Motor neuron (in vitro differentiated cells): ENCODE measurements at regions not wholly inside any gene's neighbourhood (a gene's known extent, or its start where the extent isn't known, plus 50 kb on each side); places are given as distances from the start of the nearest gene placed in this dataset.

Experiments used
- ATAC-seq, 8 experiments: fragments of 200-7000 bp; cut with Tn5 transposase; replicated peaks in 6 of 8; 2 replicates each; pipeline ENCODE4 v1.8.0; 2021; ENCODE audit warnings: mild to moderate bottlenecking in 8 of 8, moderate library complexity in 8 of 8
- H3K27ac ChIP-seq, 2 donors: fragments of 250-450 bp; sonication (Bioruptor Pico); 2 replicates each; pipeline ENCODE4 v1.9.0; 2021; ENCODE audit warnings: antibody characterized with exemption in 2 of 2, mild to moderate bottlenecking in 2 of 2, moderate library complexity in 1 of 2
- H3K4me1 ChIP-seq, 2 donors: fragments of 250-450 bp; sonication (Bioruptor Pico); replicated peaks in 1 of 2; 2 replicates each; pipeline ENCODE4 v1.6.1; 2021; ENCODE audit warnings: antibody characterized with exemption in 2 of 2, mild to moderate bottlenecking in 2 of 2, moderate library complexity in 1 of 2
- H3K4me3 ChIP-seq, 5 donors: fragments of 250-450 bp; sonication (Bioruptor Pico); 2 replicates each; pipeline ENCODE4 v1.9.0; 2021; ENCODE audit warnings: antibody characterized with exemption in 5 of 5, mild to moderate bottlenecking in 5 of 5, moderate library complexity in 4 of 5
- WGBS, 10 experiments: fragments of 450-650 bp; shearing (Covaris generic); methylation state at CpG; one replicate each; pipeline ENCODE4 v1.0.0; 2022; 5-methylcytosine and 5-hydroxymethylcytosine counted together
- in situ Hi-C, 9 experiments: fragments of 400-800 bp; cut with MboI; loops; one replicate each; pipeline ENCODE4 v1.15.0; 2021; ENCODE audit warnings: low sequenced_read_pairs in 9 of 9, low pct_unique_long_range_greater_than_20kb in 2 of 9; ENCODE audit not compliant: unreplicated experiment in 9 of 9

GRCh38 chr11:81007046-81007445 lies 1566.2 kb upstream of the TENM4 start:
- H3K4me3 ChIP-seq = no peak overlapping the region
- H3K27ac ChIP-seq = no peak overlapping the region
- in situ Hi-C loops = no loop called here
- H3K4me1 ChIP-seq = peaks cover 0 to 7% of the 10 kb centered on the region in 2 donors
- 0 to 100% (median 43%) methylated on average over 1 to 2 of the region's 2 CpGs; no CpG with 5 or more reads in 1 of the 10 experiments for WGBS, 10 experiments
- ATAC-seq = peak in 5 of 8 experiments; percentile 34 to 58 (median 40)

- peak in 7 of 8 experiments; percentile 70 to 98 (median 82) for ATAC-seq
- 0 to 78% (median 53%) methylated on average over 1 to 2 of the region's 2 CpGs; no CpG with 5 or more reads in 1 of the 10 experiments for WGBS, 10 experiments
- peaks cover 0 to 7% of the 10 kb centered on the region in 2 donors for H3K4me1 ChIP-seq
- no peak overlapping the region for H3K4me3 ChIP-seq
- H3K27ac ChIP-seq = no peak overlapping the region
- in situ Hi-C loops = no loop called here
Measured at GRCh38 chr11:81005595-81005994, 1564.8 kb upstream of the TENM4 start.

GRCh38 chr11:81004576-81004975 lies 1563.7 kb upstream of the TENM4 start:
- in situ Hi-C loops = no loop called here
- Histone ChIP-seq H3K4me3 (no peak overlapping the region), H3K27ac (no peak overlapping the region), H3K4me1 (peaks cover 0 to 7% of the 10 kb centered on the region in 2 donors)
- ATAC-seq = no peak
- 25 to 100% (median 77%) methylated on average over 1 to 2 of the region's 2 CpGs; no CpG with 5 or more reads in 2 of the 10 experiments for WGBS, 10 experiments

- WGBS, 10 experiments = 39 to 96% (median 83%) methylated on average over 2 to 4 of the region's 4 CpGs; no CpG with 5 or more reads in 1 of the 10 experiments
- in situ Hi-C loops = no loop called here
- H3K27ac ChIP-seq = no peak overlapping the region
- no peak for ATAC-seq
- no peak overlapping the region for H3K4me3 ChIP-seq
- H3K4me1 ChIP-seq = peaks cover 0 to 7% of the 10 kb centered on the region in 2 donors
Measured at GRCh38 chr11:81002374-81002773, 1561.5 kb upstream of the TENM4 start.

GRCh38 chr11:81000735-81001134 lies 1559.9 kb upstream of the TENM4 start:
- 43 to 100% (median 82%) methylated on average over 1 of the region's 1 CpG; no CpG with 5 or more reads in 2 of the 10 experiments for WGBS, 10 experiments
- Histone ChIP-seq H3K4me1 (no peaks in the 10 kb centered on the region), H3K4me3 (no peak overlapping the region), H3K27ac (no peak overlapping the region)
- in situ Hi-C loops = no loop called here
- no peak for ATAC-seq

- no peak overlapping the region for H3K27ac ChIP-seq
- in situ Hi-C loops = no loop called here
- H3K4me1 ChIP-seq = no peaks in the 10 kb centered on the region
- ATAC-seq = no peak
- no peak overlapping the region for H3K4me3 ChIP-seq
Measured at GRCh38 chr11:81000334-81000733, 1559.5 kb upstream of the TENM4 start.

- no peak overlapping the region for H3K27ac ChIP-seq
- in situ Hi-C loops = no loop called here
- 23 to 90% (median 75%) methylated on average over 1 to 2 of the region's 2 CpGs; no CpG with 5 or more reads in 1 of the 10 experiments for WGBS, 10 experiments
Measured at GRCh38 chr11:80995523-80995922, 1554.7 kb upstream of the TENM4 start.

GRCh38 chr11:80993536-80993935 lies 1552.7 kb upstream of the TENM4 start:
- Histone ChIP-seq H3K4me1 (peaks cover 3 to 8% of the 10 kb centered on the region in 2 donors), H3K4me3 (no peak overlapping the region), H3K27ac (no peak overlapping the region)
- in situ Hi-C loops = no loop called here
- no peak for ATAC-seq

More at GRCh38 chr11:80995523-80995922, 1554.7 kb upstream of the TENM4 start:
- no peak for ATAC-seq
- no peak overlapping the region for H3K4me3 ChIP-seq
- no peaks in the 10 kb centered on the region for H3K4me1 ChIP-seq

- Histone ChIP-seq H3K27ac (no peak overlapping the region), H3K4me3 (no peak overlapping the region), H3K4me1 (peaks cover 8 to 15% of the 10 kb centered on the region in 2 donors)
- in situ Hi-C loops = no loop called here
- 60 to 100% (median 100%) methylated on average over 1 to 2 of the region's 2 CpGs; no CpG with 5 or more reads in 3 of the 10 experiments for WGBS, 10 experiments
- ATAC-seq = no peak
Measured at GRCh38 chr11:80990885-80991284, 1550.1 kb upstream of the TENM4 start.

GRCh38 chr11:80987171-80987570 lies 1546.3 kb upstream of the TENM4 start:
- H3K4me3 ChIP-seq = no peak overlapping the region
- ATAC-seq = peak in 2 of 8 experiments; percentile 33 to 52
- 30 to 100% (median 84%) methylated on average over 1 of the region's 1 CpG; no CpG with 5 or more reads in 2 of the 10 experiments for WGBS, 10 experiments
- H3K27ac ChIP-seq = no peak overlapping the region
- H3K4me1 ChIP-seq = peaks cover 8 to 15% of the 10 kb centered on the region in 2 donors
- in situ Hi-C loops = no loop called here

- WGBS, 10 experiments = 50 to 100% (median 63%) methylated on average over 1 of the region's 1 CpG; no CpG with 5 or more reads in 3 of the 10 experiments
Measured at GRCh38 chr11:80986421-80987074, 1545.7 kb upstream of the TENM4 start.

GRCh38 chr11:80980227-80980626 lies 1539.4 kb upstream of the TENM4 start:
- in situ Hi-C loops = no loop called here
- Histone ChIP-seq H3K4me3 (no peak overlapping the region), H3K27ac (no peak overlapping the region), H3K4me1 (no peaks in the 10 kb centered on the region)
- ATAC-seq = no peak

More at GRCh38 chr11:80986421-80987074, 1545.7 kb upstream of the TENM4 start:
- peak; percentile 23 to 86 (median 59) for ATAC-seq
- in situ Hi-C loops = no loop called here
- Histone ChIP-seq H3K27ac (no peak overlapping the region), H3K4me1 (peaks cover 8 to 15% of the 10 kb centered on the region in 2 donors), H3K4me3 (no peak overlapping the region)

GRCh38 chr11:80973786-80974185 lies 1533.0 kb upstream of the TENM4 start:
- no peak overlapping the region for H3K4me3 ChIP-seq
- 38 to 100% (median 90%) methylated on average over 1 to 2 of the region's 2 CpGs; no CpG with 5 or more reads in 1 of the 10 experiments for WGBS, 10 experiments
- in situ Hi-C loops = no loop called here
- ATAC-seq = no peak
- peaks cover 9 to 15% of the 10 kb centered on the region in 2 donors for H3K4me1 ChIP-seq
- H3K27ac ChIP-seq = no peak overlapping the region

GRCh38 chr11:80970037-80970436 lies 1529.2 kb upstream of the TENM4 start:
- in situ Hi-C loops = no loop called here
- Histone ChIP-seq H3K4me3 (no peak overlapping the region), H3K27ac (no peak overlapping the region), H3K4me1 (peaks cover 10 to 15% of the 10 kb centered on the region in 2 donors)
- ATAC-seq = peak in 4 of 8 experiments; percentile 37 to 61 (median 49)
